GM12892 (cell line): ENCODE measurements at regions not wholly inside any gene's neighbourhood (a gene's known extent, or its start where the extent isn't known, plus 50 kb on each side); places are given as distances from the start of the nearest gene placed in this dataset.

Experiments
- POLR2A ChIP-seq: IDR thresholded peaks from 2 replicates; pipeline ENCODE4 v1.6.1; 2011; ENCODE audit warnings: low read depth, low read length, control low read depth
- POLR2AphosphoS5 ChIP-seq: IDR thresholded peaks from 2 replicates; pipeline ENCODE4 v1.6.1; 2011; ENCODE audit warnings: low read depth, low read length, control low read depth
- TAF1 ChIP-seq: IDR thresholded peaks from 2 replicates; pipeline ENCODE4 v1.6.1; 2011; ENCODE audit warnings: low read depth, mild to moderate bottlenecking, control low read depth, low read length, borderline replicate concordance

GRCh38 chr13:22162889-22163288, 492.0 kb downstream of the FGF9 start:
- TF ChIP-seq POLR2AphosphoS5 = no peak
- TF ChIP-seq POLR2A = no peak
- TF ChIP-seq TAF1 = no peak
